IPS-NIHi11 (cell line): ENCODE measurements at regions not wholly inside any gene's neighbourhood (a gene's known extent, or its start where the extent isn't known, plus 50 kb on each side); places are given as distances from the start of the nearest gene placed in this dataset.
"Not testable (repeated sequence)": the region's sequence is repeated elsewhere in the genome, so short reads cannot be mapped to it uniquely, and the experiment has no call there.

Source experiments
- DNase-seq: peaks from one replicate; pipeline ENCODE4 v3.0.0; 2012; ENCODE audit warnings: mixed read lengths, low spot score

- DNase-seq = not testable (repeated sequence)
Observed at GRCh38 chr17:64800987-64801386, 118.3 kb downstream of the LRRC37A3 start.

- DNase-seq = not testable (repeated sequence)
Observed at GRCh38 chr17:64800361-64800895, 118.8 kb downstream of the LRRC37A3 start.

DNA sequence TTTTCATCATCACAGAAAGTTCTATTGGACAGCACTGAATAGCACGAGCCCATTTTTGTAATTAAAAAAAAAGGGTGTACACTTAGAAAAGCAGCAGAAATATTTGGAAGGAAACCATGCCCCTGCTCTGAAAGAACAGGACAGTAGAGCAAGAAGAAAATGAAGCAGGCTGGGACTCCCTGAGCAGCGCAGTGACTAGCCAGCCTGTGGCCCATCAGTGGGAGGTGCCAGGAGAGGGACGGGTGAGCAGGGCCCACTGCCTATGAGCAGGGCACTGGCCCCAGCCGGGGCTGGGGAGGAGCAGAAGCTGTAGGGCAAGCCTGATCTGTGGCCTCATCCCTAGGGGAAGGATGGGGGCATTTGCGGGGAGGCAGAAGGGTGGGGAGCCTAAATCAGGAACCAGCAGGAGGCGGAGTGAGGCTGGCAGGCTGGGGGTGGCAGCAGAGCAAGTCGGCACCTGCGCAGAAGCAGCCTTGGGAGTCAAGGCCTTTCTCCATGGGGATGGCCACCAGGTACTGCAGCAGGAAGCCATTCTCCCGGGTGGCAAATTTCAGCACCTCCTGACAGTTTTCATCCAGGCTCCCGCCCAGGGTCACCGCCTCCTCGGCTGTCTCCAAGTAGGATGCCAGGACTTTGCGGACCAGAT lies 119.6 kb downstream of the LRRC37A3 start:
- not testable (repeated sequence) for DNase-seq

DNA sequence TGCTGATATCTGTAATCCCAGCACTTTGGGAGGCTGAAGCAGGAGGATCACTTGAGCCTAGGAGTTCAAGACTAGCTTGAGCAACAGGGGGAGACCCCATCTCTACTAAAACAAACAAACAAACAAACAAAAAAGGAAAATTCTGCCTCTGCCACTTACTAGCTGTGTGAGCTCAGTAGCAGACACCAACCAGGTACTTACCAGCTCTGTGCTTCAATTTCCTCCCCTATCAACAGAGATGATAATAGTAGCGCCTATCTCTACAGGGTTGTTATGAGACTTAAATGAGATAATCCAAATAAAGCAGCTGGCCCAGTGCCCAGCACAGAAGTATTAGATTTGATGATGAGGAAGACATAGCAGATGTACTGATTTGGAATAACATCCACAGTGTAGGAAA lies 120.3 kb downstream of the LRRC37A3 start:
- not testable (repeated sequence) for DNase-seq

- not testable (repeated sequence) for DNase-seq
Observed at GRCh38 chr17:64798489-64798790, 120.8 kb downstream of the LRRC37A3 start.

DNA sequence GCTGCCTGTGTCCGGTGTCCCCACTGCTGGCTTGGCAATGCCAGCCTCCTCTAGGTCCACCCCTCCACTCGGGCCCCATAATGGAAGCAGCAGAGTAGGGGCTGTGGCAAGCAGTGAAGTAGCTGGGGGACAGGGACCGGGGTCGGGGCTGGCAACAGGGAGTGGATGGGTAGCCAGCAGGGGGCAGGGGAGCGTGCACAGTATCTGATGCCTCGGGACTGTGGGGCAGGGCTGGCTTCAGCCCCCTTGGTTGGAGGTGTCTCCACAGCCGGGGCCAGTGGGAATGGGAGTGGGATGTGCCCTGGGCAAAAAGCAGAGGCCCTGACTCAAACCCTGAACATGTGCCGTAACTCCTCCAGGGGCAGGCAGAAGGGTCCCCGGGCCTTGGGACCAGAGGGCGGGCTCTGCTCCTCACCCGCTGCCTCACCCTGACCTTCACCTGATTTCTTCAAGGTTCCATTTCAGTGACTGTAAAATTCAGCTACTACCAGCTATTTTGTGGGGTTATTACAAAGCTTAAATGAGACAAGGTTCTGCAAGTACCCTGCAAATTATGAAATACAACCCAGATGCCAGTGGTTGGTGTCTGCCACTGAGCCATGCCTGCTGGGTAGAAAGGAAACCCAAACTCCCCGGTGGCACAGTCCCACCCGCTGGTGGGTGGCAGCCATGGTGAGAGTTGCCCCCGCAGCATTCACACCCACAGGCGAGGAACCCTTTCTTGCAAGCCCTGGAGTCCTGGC lies 121.4 kb downstream of the LRRC37A3 start:
- peak; percentile 62 for DNase-seq

- DNase-seq = not testable (repeated sequence)
Observed at GRCh38 chr17:64795342-64795741, 123.9 kb downstream of the LRRC37A3 start.

- DNase-seq = not testable (repeated sequence)
Observed at GRCh38 chr17:64794548-64795274, 124.6 kb downstream of the LRRC37A3 start.

- DNase-seq = not testable (repeated sequence)
Observed at GRCh38 chr17:64794113-64794512, 125.2 kb downstream of the LRRC37A3 start.

DNA sequence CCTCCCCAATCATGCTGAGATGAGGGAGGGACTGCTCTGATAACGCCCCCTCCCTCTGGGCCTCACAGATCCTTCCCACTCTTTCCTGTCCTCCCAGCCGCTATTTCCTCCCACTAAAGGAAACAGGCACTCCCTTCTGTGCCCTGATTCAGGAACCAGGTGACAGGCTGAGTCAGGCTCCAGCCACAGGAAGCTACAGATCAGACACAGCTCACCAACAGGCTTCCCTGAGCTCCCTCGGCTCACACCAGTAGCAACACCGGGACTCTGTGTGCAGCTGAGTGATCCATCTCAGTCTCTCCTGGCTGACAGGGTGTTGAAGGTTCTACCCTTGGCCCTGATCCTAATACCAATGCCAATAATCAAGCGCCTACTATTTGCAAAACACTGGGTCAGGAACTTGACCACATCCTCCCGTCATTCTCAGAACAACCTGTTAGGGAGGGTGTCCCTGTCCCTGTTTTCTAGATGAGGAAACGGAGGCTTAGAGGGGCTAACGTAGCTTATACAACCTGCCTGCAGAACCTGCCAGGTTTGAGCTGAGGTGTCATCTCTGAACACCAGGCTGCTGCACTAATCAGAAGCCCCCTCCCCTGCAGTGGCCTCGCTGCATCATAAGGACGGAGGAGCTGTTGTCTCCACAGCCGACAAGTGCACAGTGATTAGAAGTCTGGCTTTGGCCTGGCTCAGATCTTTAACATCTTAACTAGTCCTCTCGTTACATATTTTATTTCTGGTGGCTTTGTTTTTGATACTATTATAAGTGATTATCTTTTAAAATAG lies 126.3 kb downstream of the LRRC37A3 start:
- DNase-seq = not testable (repeated sequence)

DNA sequence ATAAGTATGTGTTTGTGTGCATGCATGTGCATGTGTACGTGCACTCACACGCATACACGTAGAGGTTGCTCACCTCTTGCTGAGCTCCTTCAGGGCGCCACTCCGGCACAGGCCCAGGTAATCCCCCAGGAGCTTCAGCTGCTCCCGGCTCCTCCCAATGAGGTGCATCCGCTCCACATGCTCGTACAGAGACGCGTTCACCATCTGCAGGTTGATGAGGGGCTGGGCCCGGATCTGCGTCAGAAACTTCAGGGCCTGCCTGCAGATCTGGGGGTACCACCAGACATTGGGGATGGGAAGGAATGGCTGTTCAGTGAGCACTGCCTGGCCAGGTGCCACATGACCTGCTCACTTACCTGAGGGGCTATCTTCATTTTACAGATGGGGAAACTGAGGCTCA lies 127.0 kb downstream of the LRRC37A3 start:
- DNase-seq = not testable (repeated sequence)

DNA sequence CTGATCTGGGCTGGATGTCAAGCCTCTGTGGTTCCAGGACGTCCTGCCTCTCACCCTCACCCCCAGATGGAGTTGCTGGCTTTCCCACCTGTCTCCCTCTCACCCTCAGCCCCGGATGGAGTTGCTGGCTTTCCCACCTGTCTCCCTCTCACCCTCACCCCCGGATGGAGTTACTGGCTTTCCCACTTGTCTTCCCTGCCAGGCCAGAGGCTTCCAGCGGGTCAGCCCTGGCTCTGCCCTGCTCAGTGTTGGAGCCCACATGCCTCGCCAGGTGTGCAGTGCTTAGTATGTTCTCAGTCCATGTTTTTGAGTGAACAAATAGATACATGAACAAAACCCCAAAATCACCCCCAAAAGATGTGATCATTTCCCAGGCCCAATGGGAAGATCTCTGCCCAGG lies 127.6 kb downstream of the LRRC37A3 start:
- not testable (repeated sequence) for DNase-seq

GRCh38 chr17:64791226-64791625 lies 128.1 kb downstream of the LRRC37A3 start:
- DNase-seq = not testable (repeated sequence)

DNA sequence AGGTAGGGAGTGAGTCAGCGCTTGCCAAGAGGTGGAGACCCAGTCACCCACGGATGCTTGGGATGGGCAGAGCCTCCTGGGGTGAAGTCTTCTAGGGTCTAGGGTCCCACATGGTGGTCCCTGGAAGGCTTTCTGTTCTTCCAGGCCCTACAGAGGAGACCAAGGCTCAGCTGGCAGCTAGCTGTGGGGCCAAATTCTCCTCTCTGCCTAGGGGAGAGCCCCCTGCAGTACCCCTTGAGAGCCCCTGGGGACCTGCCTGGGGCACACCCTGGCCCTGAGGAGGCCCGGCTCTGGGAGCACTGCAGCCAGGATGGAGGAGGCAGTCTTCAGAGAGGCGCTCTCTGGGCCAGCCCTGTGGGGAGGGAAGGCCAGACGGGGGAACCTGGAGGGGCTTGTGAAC lies 128.6 kb upstream of the SMURF2 start:
- DNase-seq = not testable (repeated sequence)

- DNase-seq = not testable (repeated sequence)
Observed at GRCh38 chr17:64790193-64790592, 128.1 kb upstream of the SMURF2 start.

- DNase-seq = not testable (repeated sequence)
Observed at GRCh38 chr17:64789061-64789445, 126.9 kb upstream of the SMURF2 start.

DNA sequence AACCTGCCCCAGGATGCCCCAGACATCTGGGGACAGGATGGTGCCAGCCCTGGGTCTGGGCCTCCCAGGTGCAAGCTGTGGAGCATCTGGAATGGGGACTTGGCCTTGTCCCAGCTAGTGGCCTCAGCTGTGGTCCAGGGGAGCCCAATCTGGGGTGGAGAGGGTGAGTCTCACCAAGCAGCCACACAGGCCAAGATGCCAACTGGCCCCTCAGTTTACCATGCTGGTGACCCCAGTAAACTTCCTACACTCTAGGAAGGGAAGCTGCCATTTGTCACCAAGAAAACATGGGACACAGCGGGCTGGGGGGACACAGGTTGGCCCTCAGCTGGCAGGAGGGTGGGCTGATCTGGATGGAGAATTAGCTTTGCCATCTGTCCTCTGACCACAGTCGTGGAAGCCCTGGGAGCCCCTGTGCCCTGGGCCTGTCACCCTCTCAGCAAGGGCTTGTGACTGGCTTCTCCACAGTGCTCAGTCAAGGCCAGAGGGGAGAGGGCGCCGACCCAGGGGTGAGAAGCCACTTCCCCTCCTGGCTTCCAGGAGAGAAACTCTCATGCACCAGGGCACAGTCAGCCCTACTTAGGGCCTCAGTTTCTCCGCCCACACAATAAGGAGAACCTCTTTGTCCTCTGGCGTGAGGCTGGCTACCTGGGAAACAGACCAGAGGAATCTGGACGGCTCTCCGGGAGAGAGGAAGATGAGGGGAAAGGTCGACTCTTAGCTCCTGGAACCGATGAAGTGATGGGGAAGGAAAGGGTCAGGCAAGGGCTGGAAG lies 126.4 kb upstream of the SMURF2 start:
- DNase-seq = no peak

DNA sequence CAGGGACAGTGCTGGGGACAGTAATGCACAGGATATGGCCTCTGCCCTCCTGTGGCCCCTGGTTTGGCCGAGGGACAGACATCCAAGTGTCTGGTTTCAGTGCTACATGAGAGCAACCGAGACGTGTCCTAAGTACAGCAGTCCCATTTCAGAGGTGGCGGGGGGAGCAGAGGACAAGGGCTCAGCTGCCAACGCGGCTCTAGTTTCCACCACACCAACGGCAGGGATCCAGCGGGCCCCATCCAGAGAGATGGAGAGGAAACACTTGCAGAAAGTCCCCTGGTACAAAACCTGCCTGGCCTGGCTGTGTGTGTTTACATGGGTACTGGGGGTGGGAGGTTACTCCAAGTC lies 125.8 kb upstream of the SMURF2 start:
- no peak for DNase-seq

DNA sequence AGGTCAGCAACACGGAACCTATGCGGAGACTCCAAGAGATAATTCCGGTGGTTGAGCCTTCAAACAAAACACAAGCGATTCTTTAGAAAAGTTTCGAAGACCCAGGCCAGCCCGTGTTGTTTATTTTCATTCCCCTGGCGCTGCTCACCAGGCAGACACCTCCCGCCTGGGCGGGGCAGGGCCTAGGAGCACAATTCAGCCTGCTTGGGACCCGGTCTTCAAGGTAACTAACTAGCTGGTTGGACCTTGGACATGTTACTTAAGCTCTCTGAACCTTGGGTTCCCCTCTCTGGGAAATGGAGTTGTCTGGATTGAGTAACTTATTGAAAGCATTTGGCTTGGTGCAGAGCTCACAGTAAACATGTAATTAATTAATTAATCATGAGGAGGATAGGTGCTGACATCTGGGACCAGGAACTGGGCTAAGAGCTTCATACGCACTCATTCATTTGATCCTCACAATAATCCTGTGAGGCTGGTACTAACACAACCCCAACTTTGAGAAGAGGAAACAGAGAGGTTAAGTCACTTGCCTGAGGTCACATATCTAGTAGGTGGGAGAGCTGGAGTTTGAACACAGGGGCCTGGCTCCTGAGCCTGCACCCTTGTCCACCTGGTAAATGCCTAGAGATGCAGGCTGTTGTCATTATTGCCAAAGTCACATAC lies 125.3 kb upstream of the SMURF2 start:
- no peak for DNase-seq

DNA sequence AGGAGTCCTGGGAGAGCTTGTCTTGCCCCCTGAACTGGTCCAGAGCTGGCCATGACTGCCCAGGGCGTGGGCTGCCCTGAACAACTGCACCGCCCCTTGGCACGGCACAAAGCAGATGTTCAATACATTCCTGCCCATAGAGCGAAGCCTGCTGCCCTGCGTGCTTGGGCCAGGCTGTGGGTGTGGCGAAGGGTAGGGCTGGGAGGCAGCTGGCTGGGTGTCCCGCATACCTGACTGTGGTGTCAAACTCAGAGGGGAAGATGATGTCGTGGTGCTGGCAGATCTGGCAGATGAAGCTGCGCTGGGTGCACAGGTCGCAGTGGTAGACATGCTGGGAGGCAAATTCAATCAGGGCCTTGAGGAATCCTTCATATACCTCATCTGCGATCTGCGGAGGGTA lies 124.2 kb upstream of the SMURF2 start:
- no peak for DNase-seq

- DNase-seq = no peak
Observed at GRCh38 chr17:64785011-64785421, 122.9 kb upstream of the SMURF2 start.
